ENCODE measurements at regions not wholly inside any gene's neighbourhood (a gene's known extent, or its start where the extent isn't known, plus 50 kb on each side); places are given as distances from the start of the nearest gene placed in this dataset.

DNA sequence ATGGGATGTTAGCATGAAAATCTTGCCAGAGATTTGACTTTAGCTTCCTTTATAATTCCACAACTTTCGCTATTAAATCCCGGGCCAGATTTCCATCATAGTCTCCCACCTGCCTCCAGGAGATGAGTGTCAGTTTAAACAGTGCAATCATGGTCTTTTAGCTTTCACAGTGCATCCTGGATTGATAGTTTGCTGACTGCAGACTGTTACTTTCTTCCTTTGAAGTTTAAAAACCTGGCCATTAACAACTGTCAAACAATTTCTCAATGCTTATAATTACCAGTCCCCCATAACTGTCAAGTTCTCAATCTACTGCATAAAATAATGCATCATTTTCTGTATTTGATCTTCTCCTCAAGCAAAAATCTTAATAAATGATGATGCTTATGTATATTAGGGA, 108.4 kb upstream of the FSTL5 start:
- intact Hi-C loops (cut with DNase I): no loop called here
- WGBS, 4 donors: 91 to 96% (median 95%) methylated on average over 2 of the region's 2 CpGs
- H3K36me3 ChIP-seq: no peaks in the 10 kb centered on the region
- no peak overlapping the region for H3K4me3 ChIP-seq
- ATAC-seq (no peak), DNase-seq (no peak)
- no peak overlapping the region for H3K27ac ChIP-seq
- no peaks in the 10 kb centered on the region for H3K4me1 ChIP-seq
- H3K9me3 ChIP-seq: peaks cover 0 to 3% (median 0%) of the 10 kb centered on the region in 12 donors
- no peak for TF ChIP-seq POLR2A (IDR thresholded peaks at IDR 0.05)
- TF ChIP-seq, protein P1, sequence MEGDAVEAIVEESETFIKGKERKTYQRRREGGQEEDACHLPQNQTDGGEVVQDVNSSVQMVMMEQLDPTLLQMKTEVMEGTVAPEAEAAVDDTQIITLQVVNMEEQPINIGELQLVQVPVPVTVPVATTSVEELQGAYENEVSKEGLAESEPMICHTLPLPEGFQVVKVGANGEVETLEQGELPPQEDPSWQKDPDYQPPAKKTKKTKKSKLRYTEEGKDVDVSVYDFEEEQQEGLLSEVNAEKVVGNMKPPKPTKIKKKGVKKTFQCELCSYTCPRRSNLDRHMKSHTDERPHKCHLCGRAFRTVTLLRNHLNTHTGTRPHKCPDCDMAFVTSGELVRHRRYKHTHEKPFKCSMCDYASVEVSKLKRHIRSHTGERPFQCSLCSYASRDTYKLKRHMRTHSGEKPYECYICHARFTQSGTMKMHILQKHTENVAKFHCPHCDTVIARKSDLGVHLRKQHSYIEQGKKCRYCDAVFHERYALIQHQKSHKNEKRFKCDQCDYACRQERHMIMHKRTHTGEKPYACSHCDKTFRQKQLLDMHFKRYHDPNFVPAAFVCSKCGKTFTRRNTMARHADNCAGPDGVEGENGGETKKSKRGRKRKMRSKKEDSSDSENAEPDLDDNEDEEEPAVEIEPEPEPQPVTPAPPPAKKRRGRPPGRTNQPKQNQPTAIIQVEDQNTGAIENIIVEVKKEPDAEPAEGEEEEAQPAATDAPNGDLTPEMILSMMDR (IDR thresholded peaks at IDR 0.05): no peak
- no peaks in the 10 kb centered on the region for H3K27me3 ChIP-seq

DNA sequence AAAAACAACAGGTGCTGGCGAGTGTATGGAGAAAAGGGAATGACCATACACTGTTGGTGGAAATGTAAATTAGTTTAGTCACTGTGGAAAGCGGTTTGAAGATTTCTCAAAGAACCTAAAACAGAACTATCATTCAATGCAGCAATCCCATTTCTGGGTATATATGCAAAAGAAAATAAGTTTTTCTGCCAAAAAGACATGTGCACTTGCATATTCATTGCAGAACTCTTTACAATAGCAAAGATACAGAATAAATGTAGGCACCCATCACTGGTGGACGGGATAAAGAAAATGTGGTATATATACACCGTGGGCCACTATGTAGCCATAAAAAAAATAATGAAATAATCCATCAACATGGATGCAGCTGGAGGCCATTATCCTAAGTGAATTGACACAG, 105.1 kb upstream of the FSTL5 start:
- no peak for ATAC-seq
- Histone ChIP-seq H3K4me1 (no peaks in the 10 kb centered on the region), H3K27me3 (no peaks in the 10 kb centered on the region), H3K27ac (no peak overlapping the region), H3K4me3 (no peak overlapping the region), H3K36me3 (no peaks in the 10 kb centered on the region), H3K9me3 (peaks cover 0 to 26% (median 18%) of the 10 kb centered on the region in 12 donors)
- TF ChIP-seq, protein P1 (IDR thresholded peaks at IDR 0.05): no peak
- no peak for TF ChIP-seq POLR2A (IDR thresholded peaks at IDR 0.05)
- intact Hi-C loops (cut with DNase I): no loop called here
- WGBS, 4 donors: 82 to 84% (median 82%) methylated on average over 4 of the region's 4 CpGs
- no peak for DNase-seq

DNA sequence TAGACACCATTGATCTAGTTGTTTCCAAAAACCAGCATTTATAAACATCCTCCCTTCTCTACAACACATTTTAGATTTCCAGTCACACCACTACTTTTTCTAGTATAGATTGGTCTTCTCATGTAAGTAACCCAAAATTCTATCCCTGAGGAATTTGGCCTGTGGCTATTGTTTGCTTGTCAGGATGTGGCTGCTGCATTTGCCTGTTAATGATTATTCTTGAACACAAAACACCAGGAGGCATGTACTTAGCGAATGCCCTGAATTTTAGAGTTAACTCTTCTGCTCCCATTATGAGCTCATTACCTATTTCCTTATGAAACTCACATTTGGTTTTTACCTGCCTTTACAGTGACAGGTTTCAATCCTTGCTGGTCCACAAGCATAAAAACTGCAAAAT, 102.0 kb upstream of the FSTL5 start:
- Histone ChIP-seq H3K27ac (no peak overlapping the region), H3K9me3 (peaks cover 0 to 32% (median 20%) of the 10 kb centered on the region in 12 donors), H3K36me3 (no peaks in the 10 kb centered on the region), H3K4me1 (no peaks in the 10 kb centered on the region), H3K4me3 (no peak overlapping the region), H3K27me3 (no peaks in the 10 kb centered on the region)
- intact Hi-C loops (cut with DNase I): no loop called here
- 42 to 67% (median 54%) methylated on average over 1 of the region's 1 CpG for WGBS, 4 donors
- DNase-seq: no peak
- TF ChIP-seq, protein P1 (IDR thresholded peaks at IDR 0.05): no peak
- no peak for TF ChIP-seq POLR2A (IDR thresholded peaks at IDR 0.05)
- no peak for ATAC-seq

DNA sequence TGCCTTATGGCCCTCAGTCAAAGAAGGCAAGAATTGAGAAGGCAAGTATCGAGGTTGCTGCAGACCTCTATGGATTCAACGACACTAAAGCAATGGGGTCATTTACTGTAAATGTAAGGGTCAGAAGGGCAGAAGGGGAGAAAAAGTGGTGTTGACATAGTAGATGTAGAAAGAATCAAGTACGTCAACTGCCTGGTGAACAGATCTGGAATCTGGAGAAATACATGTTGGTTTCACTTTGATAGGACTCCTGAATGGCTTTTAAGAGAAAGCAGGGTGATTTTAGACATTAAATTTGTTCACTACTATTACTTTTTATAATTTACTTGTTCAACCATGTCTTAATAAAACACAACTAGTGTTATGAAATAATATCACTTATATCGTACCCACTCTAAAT, 81.3 kb upstream of the FSTL5 start:
- Histone ChIP-seq H3K36me3 (no peaks in the 10 kb centered on the region), H3K27me3 (no peaks in the 10 kb centered on the region), H3K4me1 (no peaks in the 10 kb centered on the region), H3K27ac (no peak overlapping the region), H3K4me3 (no peak overlapping the region), H3K9me3 (peaks cover 0 to 6% (median 0%) of the 10 kb centered on the region in 12 donors)
- TF ChIP-seq POLR2A (IDR thresholded peaks at IDR 0.05): no peak
- TF ChIP-seq, protein P1 (IDR thresholded peaks at IDR 0.05): no peak
- intact Hi-C loops (cut with DNase I): no loop called here
- DNase-seq: no peak
- ATAC-seq: no peak
- 80 to 92% (median 89%) methylated on average over 4 of the region's 4 CpGs for WGBS, 4 donors
